GM12892 (cell line): ENCODE measurements at regions not wholly inside any gene's neighbourhood (a gene's known extent, or its start where the extent isn't known, plus 50 kb on each side); places are given as distances from the start of the nearest gene placed in this dataset.

Experiments
- POLR2A ChIP-seq: IDR thresholded peaks from 2 replicates; pipeline ENCODE4 v1.6.1; 2011; ENCODE audit warnings: low read depth, low read length, control low read depth
- POLR2AphosphoS5 ChIP-seq: IDR thresholded peaks from 2 replicates; pipeline ENCODE4 v1.6.1; 2011; ENCODE audit warnings: low read depth, low read length, control low read depth

- TF ChIP-seq POLR2AphosphoS5 = no peak
- TF ChIP-seq POLR2A = no peak
Measured at GRCh38 chr13:73440296-73440895, 381.6 kb downstream of the KLF5 start.
